IPS DF 4.7 (cell line): ENCODE measurements at regions not wholly inside any gene's neighbourhood (a gene's known extent, or its start where the extent isn't known, plus 50 kb on each side); places are given as distances from the start of the nearest gene placed in this dataset.

Experiments used
- DNase-seq: peaks from one replicate; pipeline ENCODE4 v3.0.0-alpha.2; 2013; ENCODE audit warnings: low spot score; ENCODE audit errors: extremely low read depth

DNA sequence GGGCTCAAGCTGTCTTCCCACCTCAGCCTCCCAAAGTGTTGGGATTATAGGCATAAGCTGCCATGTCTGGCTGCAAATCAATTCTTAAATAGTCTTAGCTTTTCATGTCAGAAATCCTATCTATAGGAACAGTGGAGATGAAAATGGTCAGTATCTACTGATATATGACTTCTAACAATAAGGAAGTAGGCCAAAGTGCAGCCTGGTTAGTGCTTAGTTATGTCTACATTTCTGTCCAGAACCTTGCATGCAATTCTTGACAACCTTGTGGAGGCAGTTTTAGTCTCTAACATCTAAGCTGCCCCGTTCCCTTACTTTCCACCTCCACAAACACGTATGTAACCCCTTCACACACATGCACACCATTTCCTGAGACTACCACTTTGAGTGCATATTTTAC, 169.2 kb upstream of the SPATS2L start:
- no peak for DNase-seq

- DNase-seq, result no peak
Observed at GRCh38 chr2:200137691-200138090, 168.8 kb upstream of the SPATS2L start.

DNA sequence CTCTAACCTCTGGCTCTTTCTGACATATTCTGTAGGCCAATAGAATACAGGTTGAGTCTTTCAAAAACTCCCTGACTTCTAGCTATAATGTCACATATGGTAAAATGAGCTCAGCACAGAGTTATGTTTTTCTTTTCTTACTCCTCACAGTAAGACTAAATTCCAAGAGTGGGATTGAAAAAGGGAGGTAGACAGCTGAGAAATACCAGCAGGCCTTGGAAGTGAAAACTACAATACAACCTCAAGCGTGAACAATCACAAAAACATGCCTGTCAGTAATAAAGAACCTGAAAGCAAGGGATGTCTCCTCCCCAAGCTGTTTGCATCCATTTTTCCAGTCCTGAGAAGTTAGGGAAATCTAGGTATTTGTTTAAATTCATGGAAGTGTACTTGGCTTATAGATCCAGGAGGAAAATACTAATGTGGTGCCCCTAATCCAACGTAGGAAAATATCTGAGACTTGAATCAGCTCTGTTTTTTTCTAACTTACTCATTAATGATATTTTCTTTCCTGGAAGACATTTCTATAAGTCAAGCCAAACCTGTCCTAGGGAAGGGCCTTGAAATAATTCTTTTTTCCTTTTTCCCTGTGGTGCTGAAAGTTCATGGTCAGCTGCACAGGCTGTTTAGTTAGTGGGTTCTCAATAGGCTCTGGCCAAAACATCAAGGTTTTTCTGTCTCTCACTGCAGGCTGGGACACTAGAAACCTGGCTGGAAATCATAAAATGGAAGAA, 167.9 kb upstream of the SPATS2L start:
- no peak for DNase-seq

GRCh38 chr2:200144571-200144970, 161.9 kb upstream of the SPATS2L start:
- DNase-seq, result no peak

GRCh38 chr2:200146501-200146900, 160.0 kb upstream of the SPATS2L start:
- DNase-seq, result no peak

GRCh38 chr2:200147371-200147770, 159.1 kb upstream of the SPATS2L start:
- no peak for DNase-seq

DNA sequence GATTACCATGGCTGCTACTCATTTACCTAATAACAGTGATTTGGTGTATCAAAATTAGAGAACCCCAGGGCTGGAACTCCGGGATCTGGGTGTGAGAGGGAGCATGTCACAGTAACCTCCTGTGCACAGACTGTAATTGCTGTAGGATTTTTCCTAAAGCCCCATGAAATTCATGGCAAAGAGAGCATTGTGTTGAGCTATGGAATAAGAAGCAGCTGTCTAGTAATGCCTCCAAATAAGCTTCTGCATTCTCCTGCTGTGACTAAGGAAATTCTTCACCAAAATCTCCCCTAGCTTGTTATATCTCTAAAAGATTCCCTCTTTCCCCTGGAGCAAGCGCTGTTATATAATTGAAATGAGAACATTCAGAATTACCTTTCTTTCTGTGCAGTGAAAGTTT, 158.1 kb upstream of the SPATS2L start:
- DNase-seq, result no peak

DNA sequence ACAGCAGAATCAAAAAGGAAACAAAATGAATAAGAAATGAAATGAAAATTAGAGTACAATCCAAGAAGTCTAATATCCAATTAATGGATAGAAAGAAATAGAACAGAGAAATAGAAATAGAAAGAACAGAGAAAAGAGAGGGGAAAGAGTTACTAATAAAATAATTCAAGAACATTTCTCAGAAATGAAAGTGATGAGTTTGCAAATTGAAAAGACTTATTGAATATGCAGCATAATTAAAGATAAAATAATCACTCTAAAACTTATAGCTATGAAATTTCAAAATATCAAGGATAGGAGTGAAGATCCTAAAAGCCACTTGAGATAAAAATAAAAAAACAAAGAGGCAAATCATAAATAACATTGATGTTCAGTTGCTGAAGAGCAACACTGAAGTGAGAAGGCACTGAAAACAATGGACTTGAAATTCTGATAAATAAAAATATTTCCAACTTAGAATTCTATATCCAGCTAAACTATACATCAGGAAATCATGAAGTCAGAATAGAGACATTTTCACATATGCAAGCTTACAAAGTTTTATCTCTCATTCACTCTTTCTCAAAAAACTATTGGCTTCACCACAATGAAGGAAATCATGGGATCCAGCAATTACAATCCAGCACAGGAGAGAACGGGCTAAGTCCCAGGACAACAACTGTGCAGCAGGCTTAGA, 155.9 kb upstream of the SPATS2L start:
- DNase-seq, result no peak

GRCh38 chr2:200155652-200156051, 150.8 kb upstream of the SPATS2L start:
- no peak for DNase-seq

- DNase-seq, result no peak
Observed at GRCh38 chr2:200156166-200156835, 150.2 kb upstream of the SPATS2L start.

DNA sequence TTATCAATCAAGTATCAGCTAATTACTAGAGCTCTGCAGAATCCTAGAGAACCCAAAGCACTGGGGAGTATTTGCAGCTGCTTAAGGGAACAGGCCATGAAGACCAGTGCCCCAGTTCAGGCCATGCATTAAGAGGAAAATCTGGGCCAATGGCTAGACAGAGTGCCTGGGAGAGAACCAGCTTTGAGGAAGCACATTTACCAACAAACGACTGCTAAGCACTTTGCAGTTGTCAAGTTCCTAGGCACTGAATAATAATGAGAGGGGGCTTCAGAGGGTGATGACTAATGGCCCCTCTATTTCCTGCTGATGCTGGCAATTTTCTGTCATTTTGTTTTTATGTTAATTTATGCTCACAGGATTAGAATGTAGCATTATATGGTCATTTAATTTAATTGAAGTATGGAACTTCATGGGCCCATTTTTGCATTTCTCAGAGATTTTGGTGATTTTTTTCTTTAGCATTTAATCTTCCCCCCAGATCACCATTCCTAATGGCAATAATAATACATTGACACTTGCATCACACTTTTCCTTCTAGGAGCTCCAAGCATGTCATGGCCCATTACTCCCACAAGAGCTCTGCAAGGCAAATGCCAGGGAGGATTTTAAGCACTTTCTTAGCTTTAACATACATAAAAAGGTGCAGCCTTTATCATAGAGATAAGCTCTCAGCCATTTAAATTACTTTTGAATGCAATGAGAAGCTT, 147.7 kb upstream of the SPATS2L start:
- no peak for DNase-seq

- no peak for DNase-seq
Observed at GRCh38 chr2:200159357-200159707, 147.2 kb upstream of the SPATS2L start.

GRCh38 chr2:200159829-200160781, 146.4 kb upstream of the SPATS2L start:
- no peak for DNase-seq

DNA sequence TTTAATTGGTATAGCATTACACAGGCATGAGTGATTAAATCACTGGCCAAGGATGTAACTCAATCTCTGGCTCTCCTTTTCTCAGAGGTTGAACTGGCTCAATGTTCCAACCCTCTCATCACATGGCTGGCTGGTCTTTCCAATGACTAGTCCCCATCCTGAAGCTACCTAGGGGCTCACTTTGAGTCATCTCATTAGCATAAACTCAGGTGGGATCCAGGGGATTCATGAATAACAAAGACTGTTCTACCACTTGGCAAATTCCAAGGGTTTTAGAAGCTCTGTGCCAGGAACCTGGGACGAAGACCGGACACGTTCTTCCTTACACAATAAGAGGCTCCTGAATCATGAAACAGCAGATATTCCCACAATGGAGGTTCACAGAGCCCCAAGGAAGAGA, 145.0 kb upstream of the SPATS2L start:
- no peak for DNase-seq

- DNase-seq, result no peak
Observed at GRCh38 chr2:200165687-200166086, 140.8 kb upstream of the SPATS2L start.

- no peak for DNase-seq
Observed at GRCh38 chr2:200168641-200169555, 137.6 kb upstream of the SPATS2L start.

DNA sequence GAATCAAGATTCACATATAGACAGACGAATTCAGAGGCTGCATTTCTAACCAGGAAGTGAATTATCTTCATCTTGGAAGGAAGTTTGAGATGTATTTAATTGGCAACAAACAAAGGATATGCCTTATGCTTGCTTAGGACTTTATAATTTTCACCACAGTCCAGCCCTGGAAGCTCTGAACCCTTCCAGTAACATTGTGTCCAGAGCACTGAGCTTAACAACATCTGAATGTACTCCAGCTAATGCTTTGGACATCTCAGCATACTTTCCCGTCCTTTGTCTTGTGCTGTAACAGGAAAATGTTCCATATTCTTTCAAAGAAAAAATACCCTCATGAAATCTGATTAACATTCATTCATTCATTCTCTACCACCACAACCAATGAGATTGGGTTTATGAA, 136.3 kb upstream of the SPATS2L start:
- no peak for DNase-seq

DNA sequence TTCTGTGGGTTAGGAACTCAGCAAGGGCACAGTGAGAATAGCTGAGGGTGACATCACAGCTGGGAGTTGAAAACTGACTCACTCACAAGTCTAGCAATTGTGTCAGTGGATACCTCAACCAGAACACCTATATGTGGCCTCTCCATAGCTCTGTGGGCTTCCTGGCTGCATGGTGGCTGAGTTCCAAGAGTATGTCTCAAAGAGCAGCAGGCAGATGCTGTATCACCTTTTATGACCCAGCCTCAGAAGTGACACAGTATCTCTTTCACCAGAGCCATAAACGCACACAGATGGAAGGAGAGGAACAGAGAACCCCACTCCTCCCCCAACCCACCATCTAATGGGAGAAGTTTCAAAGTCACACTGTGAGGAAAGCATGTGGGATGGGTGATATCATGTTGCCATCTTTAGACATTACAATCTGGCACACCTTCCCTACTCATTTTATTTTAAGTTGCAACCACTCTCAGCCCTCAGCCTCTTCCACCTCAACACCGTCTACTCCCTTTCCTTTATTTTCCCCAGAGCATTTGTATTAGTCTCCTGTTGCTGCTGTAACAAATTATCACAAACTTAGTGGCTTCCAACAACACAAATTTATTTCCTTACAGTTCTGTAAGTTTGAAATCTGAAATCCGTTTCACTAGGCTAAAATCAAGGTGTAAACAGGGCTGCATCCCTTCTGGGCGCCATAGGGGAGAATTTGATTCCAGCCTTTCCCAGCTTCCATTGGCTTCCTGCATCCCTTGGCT, 134.6 kb upstream of the SPATS2L start:
- no peak for DNase-seq

GRCh38 chr2:200172521-200172920, 134.0 kb upstream of the SPATS2L start:
- no peak for DNase-seq
